Activated CD4-positive, alpha-beta T cell treated with anti-CD3 and anti-CD28 coated beads for 24 hours (primary cell): ENCODE measurements at regions not wholly inside any gene's neighbourhood (a gene's known extent, or its start where the extent isn't known, plus 50 kb on each side); places are given as distances from the start of the nearest gene placed in this dataset.

Experiments used
- DNase-seq, 2 donors: peaks; one replicate each; pipeline ENCODE4 v3.0.0-alpha.2; 2020; ENCODE audit warnings: low read depth in 2 of 2

DNA sequence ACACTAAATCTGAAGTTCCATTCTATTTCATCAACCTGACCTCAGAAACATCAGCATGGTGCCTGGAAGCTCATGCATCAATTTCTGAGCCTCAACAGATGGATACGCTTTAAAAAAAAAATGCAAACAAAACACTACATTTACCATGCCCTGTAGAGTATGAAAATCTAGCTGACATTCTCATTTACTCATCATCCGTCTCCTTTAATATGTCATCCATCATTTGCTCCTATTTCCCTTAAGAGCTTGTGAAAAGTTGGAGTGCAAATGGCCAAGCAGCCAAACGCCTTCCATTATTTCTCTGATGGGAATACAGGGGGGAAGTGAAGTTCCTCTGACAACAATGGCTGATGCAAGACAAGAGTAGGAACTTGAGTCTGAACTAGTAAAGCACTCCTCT lies 295.0 kb downstream of the TGFB2 start:
- no peak for DNase-seq

DNA sequence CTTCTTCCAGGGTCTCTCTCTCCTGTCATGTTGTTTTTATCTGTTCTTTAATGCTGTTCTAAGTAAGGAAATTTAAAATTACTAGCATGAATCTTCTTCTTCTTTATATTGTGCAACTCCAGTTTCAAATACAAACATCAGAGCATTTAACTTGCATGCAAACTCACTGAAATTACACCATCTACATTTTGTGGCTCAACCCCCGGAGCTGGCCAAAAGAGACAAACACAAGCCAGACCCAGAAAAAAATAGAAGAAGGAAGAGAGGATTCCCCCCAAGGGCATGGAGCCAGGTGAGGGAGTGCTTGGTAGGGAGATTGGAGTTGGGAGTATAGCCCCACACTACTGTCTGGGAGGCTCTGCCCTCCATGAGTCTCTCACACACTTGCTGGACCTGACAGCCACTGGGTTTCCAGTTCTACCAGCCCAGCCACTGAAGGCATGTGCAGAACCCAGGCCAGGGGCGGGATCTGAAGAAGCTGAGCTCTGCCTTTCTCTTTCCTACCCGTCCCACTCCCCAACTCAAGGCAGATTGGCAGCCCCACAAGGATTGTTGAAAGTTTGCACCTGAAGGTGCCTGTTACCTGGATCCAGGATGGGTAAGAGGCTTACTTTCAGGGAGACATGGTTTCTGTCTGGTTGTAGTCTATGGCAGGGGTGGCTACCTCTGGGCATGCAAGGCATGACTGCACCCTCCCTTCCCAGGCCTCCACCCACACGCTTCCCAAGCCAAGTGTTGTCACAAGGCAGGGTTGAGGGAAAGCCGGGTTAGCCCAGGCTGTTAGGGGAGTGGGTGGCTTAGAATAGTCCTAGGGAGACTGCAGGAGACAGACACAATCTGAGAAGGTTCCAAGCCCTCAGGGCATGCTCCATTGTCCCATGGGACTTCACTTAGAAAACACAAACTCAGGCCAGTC lies 297.2 kb downstream of the TGFB2 start:
- no peak for DNase-seq

DNA sequence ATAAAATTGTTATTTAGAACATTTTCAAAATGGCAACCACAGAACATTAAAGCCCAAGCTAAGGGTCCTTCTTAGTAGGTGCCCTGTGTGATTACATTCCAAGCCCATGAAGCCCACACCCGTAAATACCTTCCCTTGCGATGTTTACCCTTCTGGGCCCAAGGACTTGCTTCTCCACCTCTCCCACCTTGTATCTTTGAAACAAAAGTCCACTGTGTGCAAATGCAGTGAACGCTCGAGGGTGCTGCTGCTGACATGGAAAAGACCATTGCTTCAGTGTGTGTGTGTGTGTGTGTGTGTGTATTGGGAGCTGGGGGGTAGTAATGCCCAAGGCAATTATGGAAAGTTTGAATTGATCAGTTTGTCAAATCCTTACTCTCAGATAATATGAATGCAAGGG lies 298.1 kb downstream of the TGFB2 start:
- DNase-seq = no peak

DNA sequence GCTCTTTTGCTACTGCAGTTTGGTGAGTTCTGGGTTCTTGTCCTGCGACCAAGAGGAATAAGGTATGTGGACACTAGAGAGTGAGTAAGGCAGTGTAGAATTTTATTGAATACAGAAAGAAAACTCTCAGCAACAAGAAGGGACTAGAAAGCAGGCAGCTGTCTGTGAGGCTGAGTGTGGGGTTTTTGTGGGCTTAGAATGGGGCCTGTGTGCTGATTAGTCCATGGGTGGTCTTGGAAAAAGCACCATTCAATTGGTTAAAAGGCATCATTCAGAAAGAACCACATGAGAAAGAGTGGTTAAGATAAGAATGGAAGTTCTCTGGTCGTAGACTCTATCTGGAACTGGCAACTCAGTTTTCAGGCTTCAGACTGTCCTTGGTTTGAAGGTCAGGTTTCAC lies 298.8 kb downstream of the TGFB2 start:
- no peak for DNase-seq

- DNase-seq = no peak
Observed at GRCh38 chr1:218646288-218646687, 301.2 kb downstream of the TGFB2 start.

GRCh38 chr1:218656301-218657037 lies 311.3 kb downstream of the TGFB2 start:
- no peak for DNase-seq

DNA sequence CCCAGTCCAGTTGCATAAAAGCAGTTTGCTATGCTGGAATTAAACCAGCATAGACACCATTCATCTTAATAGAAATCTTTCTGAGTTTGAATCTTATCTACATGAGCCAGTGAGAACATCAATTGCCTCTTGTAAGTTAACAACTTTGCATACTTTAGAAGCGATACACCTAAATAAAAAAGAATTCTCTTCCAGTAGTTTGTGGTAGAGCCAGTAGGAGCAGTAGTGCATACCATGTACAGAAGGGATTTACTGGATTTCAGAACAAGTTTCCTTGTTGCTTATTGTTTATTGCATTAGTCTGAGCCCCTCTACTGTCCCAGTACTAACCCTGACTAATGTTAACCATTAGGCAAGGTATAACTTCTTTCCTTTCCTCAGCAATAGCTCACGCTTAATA lies 313.1 kb downstream of the TGFB2 start:
- no peak for DNase-seq

DNA sequence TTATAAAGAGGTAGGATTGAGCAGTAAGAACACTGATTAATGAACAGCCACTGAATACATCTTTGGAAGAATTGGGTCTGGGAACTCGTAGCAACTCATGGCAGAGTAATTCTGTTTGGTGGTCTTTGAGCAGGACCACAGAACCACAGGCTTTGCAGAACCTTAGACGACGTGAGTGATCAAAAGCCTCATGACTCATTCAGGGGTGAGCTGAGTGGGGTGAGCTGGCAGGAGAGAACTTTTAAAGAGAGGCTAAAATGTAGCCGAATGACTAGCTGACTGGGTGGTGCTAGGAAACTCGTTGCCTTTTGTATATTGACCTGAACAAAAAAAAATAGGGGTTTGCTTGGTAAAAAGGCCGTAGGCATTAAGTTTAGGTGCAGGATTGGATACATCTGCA lies 313.8 kb downstream of the TGFB2 start:
- DNase-seq = no peak

GRCh38 chr1:218659911-218660677 lies 315.0 kb downstream of the TGFB2 start:
- no peak for DNase-seq

GRCh38 chr1:218660678-218661053 lies 315.5 kb downstream of the TGFB2 start:
- DNase-seq = no peak

GRCh38 chr1:218661411-218661810 lies 316.3 kb downstream of the TGFB2 start:
- DNase-seq = no peak

DNA sequence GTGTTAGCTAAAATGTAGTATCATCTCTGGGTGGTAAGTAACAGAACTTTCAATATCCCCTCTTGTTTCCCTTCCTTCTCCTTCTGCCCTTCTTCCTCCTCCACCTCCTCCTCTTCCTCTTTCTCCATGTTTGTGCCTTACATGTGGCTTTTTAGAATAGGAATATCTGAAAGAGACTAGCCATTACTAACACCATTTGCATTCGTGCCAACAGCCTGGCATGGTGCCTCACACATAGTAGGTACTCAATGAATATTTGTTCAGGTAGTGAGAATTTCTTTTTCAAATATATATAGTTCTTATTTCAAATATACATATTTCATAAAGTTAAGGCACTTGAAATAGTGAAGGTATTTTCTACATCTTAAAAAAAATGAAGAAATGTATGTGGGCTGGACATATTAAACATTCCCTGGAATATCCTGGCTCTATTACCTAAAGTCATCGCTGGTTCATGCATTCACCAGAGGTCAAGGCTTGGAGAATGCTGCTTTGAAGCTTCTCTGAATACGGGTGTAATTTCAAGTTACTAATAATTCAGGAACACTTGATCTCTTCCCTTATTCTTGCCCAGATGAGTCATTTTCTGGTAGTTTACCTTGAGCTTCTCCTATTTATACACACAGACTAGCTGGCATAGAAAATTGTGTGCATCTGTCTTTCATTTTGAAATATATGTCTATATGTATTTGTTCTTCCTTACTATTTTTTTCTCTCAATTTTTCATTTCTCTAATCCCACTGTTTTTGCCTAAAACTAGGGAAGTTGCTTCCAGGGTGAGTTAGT lies 319.4 kb downstream of the TGFB2 start:
- DNase-seq = no peak

DNA sequence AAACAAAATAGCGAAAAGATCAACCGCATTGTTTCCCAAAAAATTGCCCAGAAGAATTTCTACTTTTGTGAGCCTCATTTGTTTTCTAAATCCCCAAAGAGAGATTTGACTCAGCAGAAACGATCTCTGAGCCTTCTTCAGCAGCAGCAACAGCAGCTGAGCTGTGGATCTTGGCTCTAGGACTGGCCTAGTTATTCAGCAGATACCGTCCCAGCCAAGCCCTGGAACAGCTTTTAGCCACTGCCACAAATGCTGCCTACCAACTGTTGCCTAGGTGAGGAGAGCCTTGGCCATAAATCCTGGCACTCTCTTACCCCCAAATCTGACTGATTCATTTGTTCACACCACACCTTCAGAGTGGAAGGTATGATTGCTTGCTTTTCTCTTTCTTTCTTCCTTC lies 320.1 kb downstream of the TGFB2 start:
- no peak for DNase-seq

- no peak for DNase-seq
Observed at GRCh38 chr1:218666263-218666662, 321.1 kb downstream of the TGFB2 start.

DNA sequence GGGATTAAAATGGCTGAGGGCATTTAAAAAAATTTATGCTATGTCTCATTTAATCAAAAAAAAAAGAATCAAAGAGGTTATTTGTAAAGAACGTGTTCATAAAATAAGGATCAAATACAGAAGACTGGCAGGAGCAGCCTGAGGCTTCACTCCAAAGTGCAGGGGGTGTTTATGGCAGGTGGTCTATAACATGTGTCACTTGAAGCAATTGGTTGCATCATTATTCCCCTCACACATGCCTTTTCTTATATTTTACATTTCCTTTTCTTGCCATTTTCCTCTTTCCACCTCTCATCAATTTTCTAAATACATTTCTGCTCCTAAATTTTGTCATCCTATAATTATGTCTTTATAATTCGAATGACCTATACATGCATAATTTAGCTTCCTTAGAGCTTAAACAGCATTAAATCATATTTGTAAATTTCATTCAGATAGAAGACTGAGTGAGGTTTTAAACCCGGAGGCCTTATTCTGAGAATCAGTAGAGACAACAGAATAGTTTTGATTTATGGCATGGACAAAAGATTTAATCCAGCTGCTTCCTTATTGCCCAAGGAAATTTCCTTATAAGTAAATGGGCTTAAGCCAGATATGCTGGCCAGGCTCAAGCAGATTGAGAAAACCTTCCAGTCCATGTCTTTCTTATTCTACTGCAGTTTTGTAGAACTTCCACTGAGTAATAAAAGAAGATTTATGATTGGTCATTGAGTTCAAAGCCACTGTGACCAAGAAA lies 322.8 kb downstream of the TGFB2 start:
- DNase-seq = no peak

DNA sequence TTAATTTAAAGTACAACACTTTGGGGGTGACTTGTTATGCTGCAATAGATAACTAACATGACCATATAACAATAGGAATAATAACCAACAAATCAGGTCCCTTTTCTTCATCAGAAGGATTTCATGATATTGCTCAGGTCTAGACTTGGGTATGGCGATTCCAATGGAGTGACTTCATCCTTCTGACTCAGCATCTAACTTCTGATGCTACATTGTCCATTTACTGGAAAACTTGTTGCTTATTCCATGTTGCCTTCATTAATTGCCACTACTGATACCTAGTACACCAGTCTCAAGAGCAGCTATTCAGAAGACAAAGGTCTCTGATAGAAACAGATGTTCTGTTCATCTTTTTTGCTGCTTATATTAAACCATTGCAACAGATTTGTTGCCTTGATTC lies 324.3 kb downstream of the TGFB2 start:
- DNase-seq = no peak

- no peak for DNase-seq
Observed at GRCh38 chr1:218670875-218671274, 325.7 kb downstream of the TGFB2 start.

DNA sequence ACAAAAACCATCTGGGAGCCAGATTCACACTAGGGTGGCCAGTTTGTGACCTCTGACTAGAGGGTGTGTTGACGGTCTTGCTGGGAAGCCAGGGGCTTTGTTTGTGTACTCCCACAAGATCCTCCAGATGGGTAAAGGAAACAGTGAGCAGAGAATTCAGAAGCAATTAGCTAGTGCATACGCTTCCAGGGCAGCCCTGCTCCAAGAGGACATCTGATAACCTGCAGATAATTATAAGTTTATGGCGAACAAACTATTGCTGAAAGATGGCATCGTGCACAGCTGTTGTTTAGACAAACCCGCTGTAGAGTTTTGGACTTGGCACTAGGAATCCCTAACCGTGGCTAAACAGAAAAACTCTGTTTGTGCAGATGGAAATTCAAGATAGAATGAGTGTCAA lies 326.4 kb downstream of the TGFB2 start:
- DNase-seq = no peak

DNA sequence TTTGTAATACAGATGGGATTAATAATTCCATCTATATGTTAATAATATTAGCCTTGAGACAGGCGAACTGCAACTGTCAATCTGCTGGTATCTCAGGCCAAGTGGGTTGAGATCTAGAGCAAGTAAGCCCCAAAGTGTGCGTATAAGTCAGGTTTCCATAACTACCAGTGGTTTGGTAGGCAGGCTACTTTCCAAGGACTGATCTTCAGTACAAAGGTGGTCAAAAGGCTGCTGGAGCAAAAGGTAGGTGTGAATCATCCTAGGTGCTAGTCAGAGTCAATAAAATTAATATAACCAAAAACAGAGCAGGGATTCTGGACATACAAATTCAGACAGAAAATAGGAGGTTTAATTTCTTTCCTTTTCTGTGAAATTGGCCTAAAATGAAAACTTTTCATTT lies 328.0 kb downstream of the TGFB2 start:
- DNase-seq = no peak

- DNase-seq = no peak
Observed at GRCh38 chr1:218674280-218674773, 329.2 kb downstream of the TGFB2 start.

DNA sequence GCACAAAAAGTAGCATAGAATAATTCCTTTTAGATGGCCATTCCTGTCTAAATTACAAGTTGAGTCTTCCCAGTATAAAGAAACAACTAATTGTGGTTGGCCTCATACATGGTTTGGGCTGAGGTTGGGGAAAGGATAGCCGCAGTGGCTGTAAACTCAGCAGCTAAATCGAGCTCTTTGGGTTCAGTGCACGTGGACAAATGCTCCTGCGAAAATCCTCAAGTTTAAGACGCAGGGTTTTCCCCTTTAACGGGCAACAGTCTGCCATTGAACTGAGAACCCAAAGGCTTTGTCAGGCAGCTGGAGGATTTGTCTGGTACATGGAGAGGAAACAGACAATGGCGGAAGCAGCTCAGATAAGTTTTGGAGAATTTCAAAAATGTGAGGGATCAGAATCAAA lies 331.9 kb downstream of the TGFB2 start:
- DNase-seq = no peak
